ENCODE measurements at regions not wholly inside any gene's neighbourhood (a gene's known extent, or its start where the extent isn't known, plus 50 kb on each side); places are given as distances from the start of the nearest gene placed in this dataset.

DNA sequence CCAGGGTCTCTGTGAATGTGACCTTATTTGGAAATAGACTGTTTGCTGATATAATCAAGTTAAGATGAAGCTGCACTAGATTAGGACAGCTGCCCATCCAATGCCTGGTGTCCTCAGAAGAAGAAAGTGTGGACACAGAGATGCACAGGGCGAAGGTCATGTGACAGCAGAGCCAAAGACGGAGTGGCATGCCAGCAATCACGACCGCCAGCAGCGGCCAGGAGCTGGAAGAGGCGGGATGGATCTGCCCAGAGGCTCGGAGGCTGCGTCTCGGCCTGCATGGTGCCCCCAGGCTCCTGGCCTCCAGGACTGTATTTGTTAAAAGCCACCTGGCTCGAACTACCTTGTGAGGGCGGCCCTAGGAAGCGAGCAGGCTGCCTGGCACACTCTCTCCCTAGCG, 76.5 kb downstream of the RFLNA start:
- TF ChIP-seq ELF4 (CRISPR knock-in tag; IDR thresholded peaks at IDR 0.05; ENCODE audit: low read depth) (no peak), PRDM15 (CRISPR knock-in tag; IDR thresholded peaks at IDR 0.05) (peak; percentile 31; the same call in 1 of the 2 replicates)
- TF ChIP-seq, protein P1, sequence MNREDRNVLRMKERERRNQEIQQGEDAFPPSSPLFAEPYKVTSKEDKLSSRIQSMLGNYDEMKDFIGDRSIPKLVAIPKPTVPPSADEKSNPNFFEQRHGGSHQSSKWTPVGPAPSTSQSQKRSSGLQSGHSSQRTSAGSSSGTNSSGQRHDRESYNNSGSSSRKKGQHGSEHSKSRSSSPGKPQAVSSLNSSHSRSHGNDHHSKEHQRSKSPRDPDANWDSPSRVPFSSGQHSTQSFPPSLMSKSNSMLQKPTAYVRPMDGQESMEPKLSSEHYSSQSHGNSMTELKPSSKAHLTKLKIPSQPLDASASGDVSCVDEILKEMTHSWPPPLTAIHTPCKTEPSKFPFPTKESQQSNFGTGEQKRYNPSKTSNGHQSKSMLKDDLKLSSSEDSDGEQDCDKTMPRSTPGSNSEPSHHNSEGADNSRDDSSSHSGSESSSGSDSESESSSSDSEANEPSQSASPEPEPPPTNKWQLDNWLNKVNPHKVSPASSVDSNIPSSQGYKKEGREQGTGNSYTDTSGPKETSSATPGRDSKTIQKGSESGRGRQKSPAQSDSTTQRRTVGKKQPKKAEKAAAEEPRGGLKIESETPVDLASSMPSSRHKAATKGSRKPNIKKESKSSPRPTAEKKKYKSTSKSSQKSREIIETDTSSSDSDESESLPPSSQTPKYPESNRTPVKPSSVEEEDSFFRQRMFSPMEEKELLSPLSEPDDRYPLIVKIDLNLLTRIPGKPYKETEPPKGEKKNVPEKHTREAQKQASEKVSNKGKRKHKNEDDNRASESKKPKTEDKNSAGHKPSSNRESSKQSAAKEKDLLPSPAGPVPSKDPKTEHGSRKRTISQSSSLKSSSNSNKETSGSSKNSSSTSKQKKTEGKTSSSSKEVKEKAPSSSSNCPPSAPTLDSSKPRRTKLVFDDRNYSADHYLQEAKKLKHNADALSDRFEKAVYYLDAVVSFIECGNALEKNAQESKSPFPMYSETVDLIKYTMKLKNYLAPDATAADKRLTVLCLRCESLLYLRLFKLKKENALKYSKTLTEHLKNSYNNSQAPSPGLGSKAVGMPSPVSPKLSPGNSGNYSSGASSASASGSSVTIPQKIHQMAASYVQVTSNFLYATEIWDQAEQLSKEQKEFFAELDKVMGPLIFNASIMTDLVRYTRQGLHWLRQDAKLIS (CRISPR knock-in tag; IDR thresholded peaks at IDR 0.05; ENCODE audit: borderline replicate concordance): no peak
- H3K27ac Mint-ChIP-seq: no peak overlapping the region
- ChIA-PET POLR2A (no interaction called here), CTCF (interaction anchor here (0.5 to 1.1 kb wide), 4 partner anchors 15 to 591 kb away, joined by 3 to 4 read pairs (median 3); no protein-coding TSS in a partner anchor)
- ATAC-seq (no peak), DNase-seq (ENCODE audit: low spot score) (no peak)
- H3K36me3 Mint-ChIP-seq: peaks cover 8% of the 10 kb centered on the region; the same call in 1 of the 2 replicates
- H3K9me3 Mint-ChIP-seq: no peaks in the 10 kb centered on the region
- no peak overlapping the region for H3K4me3 Mint-ChIP-seq
- H3K27me3 Mint-ChIP-seq (ENCODE audit: low read depth): no peaks in the 10 kb centered on the region
- no peaks in the 10 kb centered on the region for H3K4me1 Mint-ChIP-seq

- Mint-ChIP-seq H3K9me3 (no peaks in the 10 kb centered on the region), H3K4me3 (no peak overlapping the region), H3K36me3 (peaks cover 8% of the 10 kb centered on the region; the same call in 1 of the 2 replicates), H3K4me1 (no peaks in the 10 kb centered on the region), H3K27me3 (ENCODE audit: low read depth) (no peaks in the 10 kb centered on the region), H3K27ac (no peak overlapping the region)
- no peak for ATAC-seq
- TF ChIP-seq CTCF (IDR thresholded peaks at IDR 0.05): no peak
- TF ChIP-seq ZNF423 (CRISPR knock-in tag; IDR thresholded peaks at IDR 0.05): no peak
- TF ChIP-seq, protein P2, sequence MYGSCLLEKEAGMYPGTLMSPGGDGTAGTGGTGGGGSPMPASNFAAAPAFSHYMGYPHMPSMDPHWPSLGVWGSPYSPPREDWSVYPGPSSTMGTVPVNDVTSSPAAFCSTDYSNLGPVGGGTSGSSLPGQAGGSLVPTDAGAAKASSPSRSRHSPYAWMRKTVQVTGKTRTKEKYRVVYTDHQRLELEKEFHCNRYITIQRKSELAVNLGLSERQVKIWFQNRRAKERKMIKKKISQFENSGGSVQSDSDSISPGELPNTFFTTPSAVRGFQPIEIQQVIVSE (CRISPR knock-in tag; IDR thresholded peaks at IDR 0.05; ENCODE audit: borderline replicate concordance): no peak
- no peak for TF ChIP-seq GABPB1 (CRISPR knock-in tag; IDR thresholded peaks at IDR 0.05)
- TF ChIP-seq, protein P3, sequence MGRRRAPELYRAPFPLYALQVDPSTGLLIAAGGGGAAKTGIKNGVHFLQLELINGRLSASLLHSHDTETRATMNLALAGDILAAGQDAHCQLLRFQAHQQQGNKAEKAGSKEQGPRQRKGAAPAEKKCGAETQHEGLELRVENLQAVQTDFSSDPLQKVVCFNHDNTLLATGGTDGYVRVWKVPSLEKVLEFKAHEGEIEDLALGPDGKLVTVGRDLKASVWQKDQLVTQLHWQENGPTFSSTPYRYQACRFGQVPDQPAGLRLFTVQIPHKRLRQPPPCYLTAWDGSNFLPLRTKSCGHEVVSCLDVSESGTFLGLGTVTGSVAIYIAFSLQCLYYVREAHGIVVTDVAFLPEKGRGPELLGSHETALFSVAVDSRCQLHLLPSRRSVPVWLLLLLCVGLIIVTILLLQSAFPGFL (CRISPR knock-in tag; IDR thresholded peaks at IDR 0.05; ENCODE audit: borderline replicate concordance): no peak
- no peak for TF ChIP-seq ZNF317 (CRISPR knock-in tag; IDR thresholded peaks at IDR 0.05; ENCODE audit: borderline replicate concordance, low read depth)
- no peak for TF ChIP-seq JAZF1 (CRISPR knock-in tag; IDR thresholded peaks at IDR 0.05)
- TF ChIP-seq ATF3 (CRISPR knock-in tag; conservative IDR thresholded peaks at IDR 0.05): no peak
- TF ChIP-seq KAT7 (CRISPR knock-in tag; IDR thresholded peaks at IDR 0.05; ENCODE audit: borderline replicate concordance): no peak
- no peak for TF ChIP-seq ESRRA (CRISPR knock-in tag; IDR thresholded peaks at IDR 0.05; ENCODE audit: borderline replicate concordance)
- no peak for TF ChIP-seq E2F5 (CRISPR knock-in tag; IDR thresholded peaks at IDR 0.05)
- no peak for TF ChIP-seq NFATC4 (CRISPR knock-in tag; IDR thresholded peaks at IDR 0.05)
- ChIA-PET POLR2A (no interaction called here), CTCF (interaction anchor here (0.8 kb wide), 1 partner anchor 29 kb away, joined by 3 read pairs; no protein-coding TSS in a partner anchor)
- no peak for DNase-seq (ENCODE audit: low spot score)
Observed at GRCh38 chr12:124370851-124371250, 76.0 kb downstream of the RFLNA start.

All from WTC11 (cell line).